ENCODE measurements at regions not wholly inside any gene's neighbourhood (a gene's known extent, or its start where the extent isn't known, plus 50 kb on each side); places are given as distances from the start of the nearest gene placed in this dataset.
"Not testable (repeated sequence)": the region's sequence is repeated elsewhere in the genome, so short reads cannot be mapped to it uniquely, and the experiment has no call there.

- DNase-seq (ENCODE audit: low read depth, low spot score), result peak; percentile 2
Observed at GRCh38 chr12:92403210-92404175, 257.8 kb upstream of the BTG1 start.

GRCh38 chr12:92402415-92402814, 256.8 kb upstream of the BTG1 start:
- no peak for DNase-seq (ENCODE audit: low read depth, low spot score)

GRCh38 chr12:92400006-92400405, 254.4 kb upstream of the BTG1 start:
- DNase-seq (ENCODE audit: low read depth, low spot score), result no peak

- DNase-seq (ENCODE audit: low read depth, low spot score), result no peak
Observed at GRCh38 chr12:92398565-92399309, 253.1 kb upstream of the BTG1 start.

- peak; percentile 45 for DNase-seq (ENCODE audit: low read depth, low spot score)
Observed at GRCh38 chr12:92396647-92397252, 251.1 kb upstream of the BTG1 start.

GRCh38 chr12:92395322-92395721, 249.7 kb upstream of the BTG1 start:
- no peak for DNase-seq (ENCODE audit: low read depth, low spot score)

GRCh38 chr12:92394895-92395294, 249.2 kb upstream of the BTG1 start:
- DNase-seq (ENCODE audit: low read depth, low spot score), result no peak

GRCh38 chr12:92393504-92393903, 247.9 kb upstream of the BTG1 start:
- no peak for DNase-seq (ENCODE audit: low read depth, low spot score)

GRCh38 chr12:92391726-92392125, 246.1 kb upstream of the BTG1 start:
- not testable (repeated sequence) for DNase-seq (ENCODE audit: low read depth, low spot score)

GRCh38 chr12:92389466-92389865, 243.8 kb upstream of the BTG1 start:
- no peak for DNase-seq (ENCODE audit: low read depth, low spot score)

GRCh38 chr12:92385296-92385695, 239.7 kb upstream of the BTG1 start:
- no peak for DNase-seq (ENCODE audit: low read depth, low spot score)

GRCh38 chr12:92384571-92384970, 238.9 kb upstream of the BTG1 start:
- no peak for DNase-seq (ENCODE audit: low read depth, low spot score)

- no peak for DNase-seq (ENCODE audit: low read depth, low spot score)
Observed at GRCh38 chr12:92382383-92382878, 236.8 kb upstream of the BTG1 start.

- no peak for DNase-seq (ENCODE audit: low read depth, low spot score)
Observed at GRCh38 chr12:92381856-92382255, 236.2 kb upstream of the BTG1 start.

- no peak for DNase-seq (ENCODE audit: low read depth, low spot score)
Observed at GRCh38 chr12:92378682-92379479, 233.2 kb upstream of the BTG1 start.

GRCh38 chr12:92375504-92375903, 229.9 kb upstream of the BTG1 start:
- not testable (repeated sequence) for DNase-seq (ENCODE audit: low read depth, low spot score)

- no peak for DNase-seq (ENCODE audit: low read depth, low spot score)
Observed at GRCh38 chr12:92370828-92371227, 225.2 kb upstream of the BTG1 start.

GRCh38 chr12:92369636-92370035, 224.0 kb upstream of the BTG1 start:
- DNase-seq (ENCODE audit: low read depth, low spot score), result peak; percentile 7

- no peak for DNase-seq (ENCODE audit: low read depth, low spot score)
Observed at GRCh38 chr12:92369056-92369455, 223.4 kb upstream of the BTG1 start.

GRCh38 chr12:92365836-92366235, 220.2 kb upstream of the BTG1 start:
- DNase-seq (ENCODE audit: low read depth, low spot score), result no peak

- no peak for DNase-seq (ENCODE audit: low read depth, low spot score)
Observed at GRCh38 chr12:92365333-92365732, 219.7 kb upstream of the BTG1 start.
